ENCODE measurements at regions not wholly inside any gene's neighbourhood (a gene's known extent, or its start where the extent isn't known, plus 50 kb on each side); places are given as distances from the start of the nearest gene placed in this dataset.

DNA sequence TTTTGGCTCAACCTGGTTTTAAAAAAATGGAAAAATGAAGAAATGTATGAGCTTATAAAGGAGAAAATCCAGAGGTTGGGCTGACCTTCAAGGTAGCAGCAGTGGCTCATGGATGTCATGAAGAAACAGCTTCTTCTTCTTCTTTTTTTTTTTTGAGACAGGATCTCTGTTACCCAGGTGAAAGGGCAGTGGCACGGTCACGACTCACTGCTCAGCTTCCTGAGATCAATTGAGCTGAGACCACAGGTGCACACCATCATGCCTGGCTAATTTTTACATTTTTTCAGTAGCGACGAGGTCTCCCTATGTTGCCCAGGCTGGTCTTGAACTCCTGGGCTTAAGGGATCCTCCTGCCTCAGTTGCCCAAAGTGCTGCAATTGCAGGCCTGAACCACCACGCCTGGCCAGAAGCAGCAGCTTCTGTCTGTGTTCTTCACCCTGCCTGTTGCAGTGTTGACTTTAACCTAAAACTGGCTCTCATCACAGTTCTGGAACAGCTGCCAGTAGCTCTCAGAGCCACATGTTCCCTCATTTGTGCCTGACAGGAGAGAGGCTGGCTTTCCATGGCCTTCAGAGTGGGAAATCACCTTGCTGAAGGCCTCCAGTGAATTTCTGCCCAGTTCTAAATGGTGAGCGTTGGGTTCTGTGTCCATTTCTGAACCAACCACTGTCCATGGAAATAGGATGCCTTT, 117.7 kb downstream of the PFKFB3 start:
- Histone ChIP-seq H3K36me3 (ENCODE audit: control insufficient read depth in 5 of 5, insufficient read depth in 5 of 5, low read length in 5 of 5) (peaks cover 0 to 7% (median 5%) of the 10 kb centered on the region in 5 donors), H3K4me3 (ENCODE audit: low read depth in 1 of 5, low read length in 5 of 5) (no peak overlapping the region), H3K4me1 (ENCODE audit: control insufficient read depth in 5 of 5, insufficient read depth in 5 of 5, low read length in 5 of 5) (peaks cover 0 to 6% (median 0%) of the 10 kb centered on the region in 5 donors), H3K9me3 (ENCODE audit: control insufficient read depth in 5 of 5, low read length in 5 of 5) (no peaks in the 10 kb centered on the region), H3K9ac (ENCODE audit: low read length in 5 of 5) (no peak overlapping the region), H3K27ac (ENCODE audit: low read depth, low read length) (no peak overlapping the region), H3K27me3 (ENCODE audit: control insufficient read depth in 5 of 5, insufficient read depth in 4 of 5, low read length in 5 of 5) (no peaks in the 10 kb centered on the region)

DNA sequence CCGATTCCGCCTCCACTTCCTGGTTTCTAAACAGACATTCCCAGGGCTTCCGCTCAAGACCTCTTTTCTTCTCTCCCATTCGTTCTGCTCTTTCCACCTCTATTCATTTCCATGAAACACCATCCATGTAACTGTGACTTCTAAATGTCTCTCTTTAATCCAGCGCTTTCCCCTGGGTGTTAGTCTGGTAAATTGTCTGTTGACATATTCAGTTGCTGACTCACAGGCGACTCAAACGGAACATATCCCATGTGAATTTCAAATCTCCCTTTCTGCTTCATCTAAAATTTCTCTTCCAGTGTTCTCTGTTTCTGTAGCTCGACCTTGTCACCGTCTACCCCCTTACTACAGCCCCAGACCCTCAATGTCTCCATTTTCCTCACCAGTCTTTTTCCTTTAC, 119.1 kb downstream of the PFKFB3 start:
- Histone ChIP-seq H3K36me3 (ENCODE audit: control insufficient read depth in 5 of 5, insufficient read depth in 5 of 5, low read length in 5 of 5) (peaks cover 0 to 9% (median 6%) of the 10 kb centered on the region in 5 donors), H3K4me1 (ENCODE audit: control insufficient read depth in 5 of 5, insufficient read depth in 5 of 5, low read length in 5 of 5) (peaks cover 0 to 6% (median 0%) of the 10 kb centered on the region in 5 donors), H3K9ac (ENCODE audit: low read length in 5 of 5) (no peak overlapping the region), H3K4me3 (ENCODE audit: low read depth in 1 of 5, low read length in 5 of 5) (no peak overlapping the region), H3K27ac (ENCODE audit: low read depth, low read length) (no peak overlapping the region), H3K27me3 (ENCODE audit: control insufficient read depth in 5 of 5, insufficient read depth in 4 of 5, low read length in 5 of 5) (no peaks in the 10 kb centered on the region), H3K9me3 (ENCODE audit: control insufficient read depth in 5 of 5, low read length in 5 of 5) (no peaks in the 10 kb centered on the region)

DNA sequence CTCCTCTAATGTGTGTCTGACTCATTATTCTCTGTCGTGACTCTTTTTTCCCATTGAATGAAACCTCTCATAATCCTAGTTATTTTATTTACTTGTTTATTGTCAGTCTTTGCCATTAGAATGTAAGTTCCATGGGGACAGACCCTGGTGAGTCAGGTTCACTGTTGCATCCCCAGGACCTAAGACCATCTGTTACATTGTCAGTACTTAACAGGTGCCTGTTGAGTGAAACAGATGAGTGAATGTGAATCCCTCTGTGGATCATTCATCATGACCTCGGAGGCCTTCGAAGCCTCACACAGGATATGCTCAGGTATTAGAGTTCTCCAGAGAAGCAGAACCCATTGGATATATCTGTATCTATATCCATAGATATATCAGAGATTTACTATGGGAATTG, 120.1 kb downstream of the PFKFB3 start:
- Histone ChIP-seq H3K36me3 (ENCODE audit: control insufficient read depth in 5 of 5, insufficient read depth in 5 of 5, low read length in 5 of 5) (peaks cover 0 to 14% (median 6%) of the 10 kb centered on the region in 5 donors), H3K4me3 (ENCODE audit: low read depth in 1 of 5, low read length in 5 of 5) (no peak overlapping the region), H3K9ac (ENCODE audit: low read length in 5 of 5) (no peak overlapping the region), H3K27me3 (ENCODE audit: control insufficient read depth in 5 of 5, insufficient read depth in 4 of 5, low read length in 5 of 5) (no peaks in the 10 kb centered on the region), H3K9me3 (ENCODE audit: control insufficient read depth in 5 of 5, low read length in 5 of 5) (no peaks in the 10 kb centered on the region), H3K4me1 (ENCODE audit: control insufficient read depth in 5 of 5, insufficient read depth in 5 of 5, low read length in 5 of 5) (peaks cover 0 to 8% (median 2%) of the 10 kb centered on the region in 5 donors), H3K27ac (ENCODE audit: low read depth, low read length) (no peak overlapping the region)

DNA sequence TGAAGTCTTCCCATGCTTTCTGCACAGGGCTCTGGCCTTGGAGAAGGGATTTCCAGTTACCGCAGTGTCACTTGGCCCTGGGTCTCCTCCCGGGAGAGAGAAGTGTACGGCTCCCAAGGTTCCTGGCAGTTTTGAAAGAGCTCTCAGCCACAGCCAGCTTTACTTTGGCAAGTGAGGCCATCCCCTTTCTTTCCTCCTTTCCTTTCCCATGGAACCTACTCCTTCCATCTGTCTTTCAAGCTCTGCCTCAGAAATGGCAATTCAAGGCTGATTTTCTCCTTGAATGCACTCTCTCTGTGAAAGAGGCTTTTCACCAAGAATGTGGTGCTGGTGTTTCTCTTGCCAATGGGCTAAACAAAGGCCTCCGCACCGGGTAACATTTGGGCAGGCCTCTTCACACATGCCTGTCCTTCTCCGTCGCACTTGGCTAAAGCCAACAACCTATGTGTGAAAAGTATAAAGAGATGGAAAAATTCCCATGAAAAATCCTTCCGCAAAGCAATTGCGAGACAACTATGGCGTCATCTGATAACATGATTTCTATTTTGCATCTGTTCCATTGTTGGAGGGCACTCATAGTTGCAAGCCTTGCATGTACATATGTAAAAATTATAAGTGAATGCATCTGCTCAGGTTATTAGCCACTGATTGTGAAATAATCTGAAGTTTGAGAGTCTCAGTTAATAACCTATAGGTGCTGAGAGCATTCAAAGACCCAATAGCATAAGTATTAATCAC, 125.4 kb downstream of the PFKFB3 start:
- peaks cover 0 to 12% (median 7%) of the 10 kb centered on the region in 5 donors for H3K4me1 ChIP-seq (ENCODE audit: control insufficient read depth in 5 of 5, insufficient read depth in 5 of 5, low read length in 5 of 5)
- no peaks in the 10 kb centered on the region for H3K9me3 ChIP-seq (ENCODE audit: control insufficient read depth in 5 of 5, low read length in 5 of 5)
- H3K27ac ChIP-seq (ENCODE audit: low read depth, low read length) = no peak overlapping the region
- H3K9ac ChIP-seq (ENCODE audit: low read length in 5 of 5) = peak overlapping the region in 1 of 5 donors; percentile 64
- H3K27me3 ChIP-seq (ENCODE audit: control insufficient read depth in 5 of 5, insufficient read depth in 4 of 5, low read length in 5 of 5) = peaks cover 0 to 2% (median 0%) of the 10 kb centered on the region in 5 donors
- H3K36me3 ChIP-seq (ENCODE audit: control insufficient read depth in 5 of 5, insufficient read depth in 5 of 5, low read length in 5 of 5) = peaks cover 2 to 31% (median 8%) of the 10 kb centered on the region in 5 donors
- H3K4me3 ChIP-seq (ENCODE audit: low read depth in 1 of 5, low read length in 5 of 5) = no peak overlapping the region

DNA sequence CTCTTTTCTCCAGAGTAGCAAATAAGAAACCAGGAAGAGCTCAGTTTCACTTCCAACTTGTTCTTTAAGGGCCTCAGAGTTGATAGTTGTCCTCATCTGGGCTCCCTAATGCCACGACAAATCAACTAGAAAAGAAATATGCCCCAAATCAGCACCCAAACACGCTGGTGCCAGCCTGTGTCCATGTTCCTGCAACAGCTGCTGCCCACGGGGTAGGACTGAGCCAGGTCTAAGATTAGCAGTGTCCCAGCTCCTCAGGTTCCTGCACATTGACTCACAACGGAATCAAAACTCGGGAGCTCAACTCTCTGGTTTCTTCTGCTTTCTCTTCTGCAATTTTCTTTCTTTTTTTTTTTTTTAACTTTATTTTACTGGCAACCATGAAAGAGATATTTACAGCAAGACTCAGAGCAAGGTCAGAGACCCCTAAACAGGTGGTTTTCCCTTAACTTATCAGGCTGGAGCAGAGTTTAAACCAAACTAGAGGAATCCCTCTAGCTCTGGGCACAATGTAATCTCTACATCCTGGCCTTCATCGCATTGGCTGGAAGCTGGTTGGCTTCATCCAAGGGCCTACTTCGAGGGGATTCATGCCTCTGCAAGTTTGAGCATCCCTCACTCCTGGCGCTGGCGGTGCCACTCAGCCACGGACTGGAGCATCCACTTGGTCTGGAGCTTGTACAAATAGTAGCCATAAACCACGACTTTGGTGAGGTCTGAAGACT, 126.1 kb downstream of the PFKFB3 start:
- Histone ChIP-seq H3K9me3 (ENCODE audit: control insufficient read depth in 5 of 5, low read length in 5 of 5) (no peaks in the 10 kb centered on the region), H3K27ac (ENCODE audit: low read depth, low read length) (no peak overlapping the region)

DNA sequence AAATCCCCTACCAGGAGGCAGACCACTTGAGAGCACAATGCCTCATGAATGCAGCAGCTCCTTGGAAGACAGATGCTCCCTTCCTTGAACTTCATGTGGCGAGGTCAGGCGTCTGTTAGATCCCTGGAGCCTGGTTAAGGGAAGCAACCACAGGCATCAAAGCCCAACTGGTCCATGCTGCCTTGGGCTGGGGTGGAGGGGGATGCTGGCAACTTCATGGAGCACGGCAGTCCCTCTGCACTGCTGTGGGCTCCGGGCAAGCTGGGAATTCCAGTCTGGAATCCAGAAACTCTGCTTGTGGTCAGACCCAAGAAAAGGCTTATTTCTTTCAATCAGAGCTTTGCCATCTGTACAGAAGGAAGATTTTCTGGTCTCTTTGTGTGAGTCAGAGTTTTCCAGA, 130.4 kb downstream of the PFKFB3 start:
- H3K9ac ChIP-seq (ENCODE audit: low read length in 5 of 5) = no peak overlapping the region
- H3K9me3 ChIP-seq (ENCODE audit: control insufficient read depth in 5 of 5, low read length in 5 of 5) = no peaks in the 10 kb centered on the region
- H3K27ac ChIP-seq (ENCODE audit: low read depth, low read length) = no peak overlapping the region
- peaks cover 0 to 24% (median 8%) of the 10 kb centered on the region in 5 donors for H3K36me3 ChIP-seq (ENCODE audit: control insufficient read depth in 5 of 5, insufficient read depth in 5 of 5, low read length in 5 of 5)
- no peak overlapping the region for H3K4me3 ChIP-seq (ENCODE audit: low read depth in 1 of 5, low read length in 5 of 5)
- peaks cover 0 to 7% (median 3%) of the 10 kb centered on the region in 5 donors for H3K4me1 ChIP-seq (ENCODE audit: control insufficient read depth in 5 of 5, insufficient read depth in 5 of 5, low read length in 5 of 5)
- H3K27me3 ChIP-seq (ENCODE audit: control insufficient read depth in 5 of 5, insufficient read depth in 4 of 5, low read length in 5 of 5) = peaks cover 0 to 2% (median 0%) of the 10 kb centered on the region in 5 donors

More for the DNA sequence above, 126.1 kb downstream of the PFKFB3 start:
- Histone ChIP-seq H3K27me3 (ENCODE audit: control insufficient read depth in 5 of 5, insufficient read depth in 4 of 5, low read length in 5 of 5) (peaks cover 0 to 2% (median 0%) of the 10 kb centered on the region in 5 donors), H3K4me3 (ENCODE audit: low read depth in 1 of 5, low read length in 5 of 5) (no peak overlapping the region), H3K9ac (ENCODE audit: low read length in 5 of 5) (no peak overlapping the region), H3K36me3 (ENCODE audit: control insufficient read depth in 5 of 5, insufficient read depth in 5 of 5, low read length in 5 of 5) (peaks cover 2 to 31% (median 8%) of the 10 kb centered on the region in 5 donors), H3K4me1 (ENCODE audit: control insufficient read depth in 5 of 5, insufficient read depth in 5 of 5, low read length in 5 of 5) (peaks cover 0 to 12% (median 7%) of the 10 kb centered on the region in 5 donors)

DNA sequence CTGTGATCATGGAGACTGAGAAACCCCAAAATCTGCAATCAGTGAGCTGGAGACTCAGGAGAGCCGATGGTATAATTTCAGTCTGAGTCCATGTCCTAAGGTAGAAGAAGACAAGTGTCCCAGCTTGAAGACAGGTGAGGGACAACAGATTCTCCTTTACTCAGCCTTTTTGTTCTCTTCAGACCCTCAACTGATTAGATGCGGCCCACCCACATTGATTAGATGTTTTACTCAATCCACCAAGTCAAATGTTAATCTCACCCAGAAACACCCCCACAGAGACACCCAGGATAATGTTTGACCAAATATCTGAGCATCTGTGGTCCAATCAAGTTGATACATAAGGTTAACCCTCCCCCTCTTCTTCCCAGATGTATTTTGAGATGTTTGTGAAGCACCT, 131.2 kb downstream of the PFKFB3 start:
- H3K4me1 ChIP-seq (ENCODE audit: control insufficient read depth in 5 of 5, insufficient read depth in 5 of 5, low read length in 5 of 5) = peaks cover 0 to 6% (median 0%) of the 10 kb centered on the region in 5 donors
- no peaks in the 10 kb centered on the region for H3K9me3 ChIP-seq (ENCODE audit: control insufficient read depth in 5 of 5, low read length in 5 of 5)
- no peak overlapping the region for H3K4me3 ChIP-seq (ENCODE audit: low read depth in 1 of 5, low read length in 5 of 5)
- H3K27ac ChIP-seq (ENCODE audit: low read depth, low read length) = no peak overlapping the region
- H3K9ac ChIP-seq (ENCODE audit: low read length in 5 of 5) = no peak overlapping the region
- no peaks in the 10 kb centered on the region for H3K27me3 ChIP-seq (ENCODE audit: control insufficient read depth in 5 of 5, insufficient read depth in 4 of 5, low read length in 5 of 5)
- peaks cover 0 to 24% (median 8%) of the 10 kb centered on the region in 5 donors for H3K36me3 ChIP-seq (ENCODE audit: control insufficient read depth in 5 of 5, insufficient read depth in 5 of 5, low read length in 5 of 5)

DNA sequence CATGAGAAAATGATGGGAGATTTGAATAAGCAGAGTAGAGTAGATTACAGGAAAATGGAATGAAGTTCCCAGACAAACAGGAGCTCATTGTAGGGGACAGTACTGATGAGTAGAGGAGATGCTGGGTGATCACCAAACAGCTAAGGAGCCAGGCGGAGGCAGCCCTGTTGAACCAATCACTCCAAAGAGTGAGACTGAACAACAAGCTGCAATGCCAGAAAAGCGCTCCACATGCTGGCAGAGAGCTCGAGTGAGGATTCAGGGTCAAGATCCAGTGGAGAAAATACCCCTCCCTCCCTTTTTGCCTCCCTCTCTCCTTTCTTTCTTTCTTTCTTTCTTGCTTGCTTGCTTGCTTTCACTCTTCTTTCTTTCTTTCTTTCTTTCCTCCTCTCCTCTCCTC, 133.3 kb downstream of the PFKFB3 start:
- Histone ChIP-seq H3K27me3 (ENCODE audit: control insufficient read depth in 5 of 5, insufficient read depth in 4 of 5, low read length in 5 of 5) (no peaks in the 10 kb centered on the region), H3K4me3 (ENCODE audit: low read depth in 1 of 5, low read length in 5 of 5) (no peak overlapping the region), H3K9me3 (ENCODE audit: control insufficient read depth in 5 of 5, low read length in 5 of 5) (no peaks in the 10 kb centered on the region)

DNA sequence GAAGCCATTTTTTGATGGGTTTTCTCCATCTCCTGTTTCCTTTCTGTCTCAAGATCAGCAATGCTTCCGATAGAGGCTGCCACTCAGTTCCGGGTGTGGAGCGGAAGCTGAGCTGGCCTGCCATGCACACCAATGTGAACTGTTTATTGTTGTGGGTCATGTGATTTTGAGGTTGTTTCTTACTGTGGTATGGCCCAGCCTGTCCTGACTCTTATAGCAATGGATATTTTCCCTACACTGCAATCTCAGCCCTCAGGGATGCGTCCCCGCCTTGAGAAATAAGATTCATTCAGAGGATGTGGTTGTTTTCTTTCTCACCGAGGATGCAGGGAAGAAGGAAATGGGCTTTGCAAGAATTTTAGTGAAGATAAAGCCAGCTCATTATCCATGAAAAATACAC, 134.7 kb downstream of the PFKFB3 start:
- no peaks in the 10 kb centered on the region for H3K9me3 ChIP-seq (ENCODE audit: control insufficient read depth in 5 of 5, low read length in 5 of 5)
- peaks cover 0 to 5% (median 2%) of the 10 kb centered on the region in 5 donors for H3K36me3 ChIP-seq (ENCODE audit: control insufficient read depth in 5 of 5, insufficient read depth in 5 of 5, low read length in 5 of 5)
- H3K27me3 ChIP-seq (ENCODE audit: control insufficient read depth in 5 of 5, insufficient read depth in 4 of 5, low read length in 5 of 5) = no peaks in the 10 kb centered on the region
- H3K4me1 ChIP-seq (ENCODE audit: control insufficient read depth in 5 of 5, insufficient read depth in 5 of 5, low read length in 5 of 5) = no peaks in the 10 kb centered on the region
- no peak overlapping the region for H3K4me3 ChIP-seq (ENCODE audit: low read depth in 1 of 5, low read length in 5 of 5)
- no peak overlapping the region for H3K9ac ChIP-seq (ENCODE audit: low read length in 5 of 5)
- no peak overlapping the region for H3K27ac ChIP-seq (ENCODE audit: low read depth, low read length)

More for the DNA sequence above, 133.3 kb downstream of the PFKFB3 start:
- Histone ChIP-seq H3K27ac (ENCODE audit: low read depth, low read length) (no peak overlapping the region), H3K4me1 (ENCODE audit: control insufficient read depth in 5 of 5, insufficient read depth in 5 of 5, low read length in 5 of 5) (no peaks in the 10 kb centered on the region), H3K36me3 (ENCODE audit: control insufficient read depth in 5 of 5, insufficient read depth in 5 of 5, low read length in 5 of 5) (peaks cover 0 to 14% (median 5%) of the 10 kb centered on the region in 5 donors), H3K9ac (ENCODE audit: low read length in 5 of 5) (no peak overlapping the region)
